Hepatocyte (in vitro differentiated cells): ENCODE measurements at regions not wholly inside any gene's neighbourhood (a gene's known extent, or its start where the extent isn't known, plus 50 kb on each side); places are given as distances from the start of the nearest gene placed in this dataset.

ENCODE experiments used
- CTCF ChIP-seq: fragments of 200-600 bp; sonication (generic); IDR thresholded peaks from 2 replicates; pipeline ENCODE4 v1.5.1; 2016; ENCODE audit warnings: antibody characterized with exemption, mild to moderate bottlenecking; ENCODE audit not compliant: poor library complexity
- EZH2 ChIP-seq: fragments of 200-600 bp; sonication (generic); IDR thresholded peaks from 2 replicates; pipeline ENCODE4 v1.6.1; 2016; ENCODE audit warnings: antibody characterized with exemption, mild to moderate bottlenecking, borderline replicate concordance

GRCh38 chr1:227482023-227482299 lies 81.4 kb upstream of the ZNF678 start:
- TF ChIP-seq CTCF (no peak), EZH2 (no peak)
